Small intestine (tissue), 7 donors: ENCODE measurements at regions not wholly inside any gene's neighbourhood (a gene's known extent, or its start where the extent isn't known, plus 50 kb on each side); places are given as distances from the start of the nearest gene placed in this dataset.
A peak's percentile ranks its signal among the peaks of the same experiment; 100 is the strongest.

Source experiments
- DNase-seq, 2 donors: peaks; one replicate each; pipeline versions ENCODE4 v3.0.0 to v3.0.0-alpha.2; 2013
- FAIRE-seq: peaks from 2 replicates; lab custom pipeline; 2012; peaks lifted over from hg19 to GRCh38; lab: Jason Lieb, UNC
- H3K27ac ChIP-seq, 3 donors: one replicate each; pipeline ENCODE4 v1.5.1; 2013; ENCODE audit warnings: low read length in 2 of 3, mild to moderate bottlenecking in 2 of 3, control low read depth in 1 of 3, inconsistent platforms in 1 of 3, low read depth in 1 of 3, moderate library complexity in 1 of 3
- H3K27me3 ChIP-seq, 3 donors: one replicate each; pipeline ENCODE4 v1.6.1; 2013; ENCODE audit warnings: low read length in 3 of 3, inconsistent platforms in 1 of 3; ENCODE audit not compliant: control insufficient read depth in 3 of 3, insufficient read depth in 3 of 3
- H3K36me3 ChIP-seq, 3 donors: one replicate each; pipeline ENCODE4 v1.6.1; 2013; ENCODE audit warnings: low read length in 3 of 3, inconsistent platforms in 1 of 3, low read depth in 1 of 3, mild to moderate bottlenecking in 1 of 3, moderate library complexity in 1 of 3; ENCODE audit not compliant: control insufficient read depth in 3 of 3, insufficient read depth in 2 of 3
- H3K4me1 ChIP-seq, 3 donors: one replicate each; pipeline ENCODE4 v1.6.1; 2013; ENCODE audit warnings: low read length in 2 of 3, inconsistent platforms in 1 of 3, low read depth in 1 of 3, mild to moderate bottlenecking in 1 of 3, moderate library complexity in 1 of 3; ENCODE audit not compliant: control insufficient read depth in 3 of 3, insufficient read depth in 2 of 3
- H3K4me3 ChIP-seq, 3 donors: one replicate each; pipeline ENCODE4 v1.5.1; 2013; ENCODE audit warnings: low read length in 3 of 3, control low read depth in 1 of 3, inconsistent platforms in 1 of 3, low read depth in 1 of 3, mild to moderate bottlenecking in 1 of 3, moderate library complexity in 1 of 3
- H3K9me3 ChIP-seq, 2 donors: one replicate each; pipeline ENCODE4 v1.6.1; 2013; ENCODE audit warnings: low read depth in 1 of 2, low read length in 1 of 2; ENCODE audit not compliant: control insufficient read depth in 2 of 2, insufficient read depth in 1 of 2
- WGBS, 3 donors: extraction: QIAGEN DNeasy Blood & Tissue Kit; methylation state at CpG; one replicate each; pipeline ENCODE4 v1.1.7; 2013; 5-methylcytosine and 5-hydroxymethylcytosine counted together
- donor health status: healthy with polysubstance abuse.
- donor health status: control.
- donor health status: control.
- donor health status: Bipolar disorder and iron deficiency.
- donor health status: healthy.

DNA sequence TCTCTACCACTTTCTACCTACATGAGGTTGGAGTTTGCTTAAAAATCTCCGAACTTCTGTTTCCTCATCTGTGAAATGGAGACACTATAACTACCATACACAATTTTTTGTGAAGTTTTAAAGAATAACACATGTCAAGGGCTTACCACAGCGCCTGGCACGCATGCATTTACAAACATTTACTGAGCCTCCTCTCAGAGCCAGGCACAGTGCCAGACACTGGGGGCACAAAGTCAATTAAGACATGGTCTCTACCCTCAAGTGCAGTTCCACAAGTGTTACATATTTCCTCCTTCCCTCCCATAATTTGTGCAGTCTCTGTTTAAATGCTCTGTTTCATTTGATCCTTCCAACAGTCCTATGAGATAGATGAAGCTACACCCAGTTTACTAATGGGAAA lies 356.4 kb upstream of the ESRRG start:
- Histone ChIP-seq H3K9me3 (no peaks in the 10 kb centered on the region), H3K4me3 (no peak overlapping the region), H3K27me3 (no peaks in the 10 kb centered on the region), H3K27ac (no peak overlapping the region), H3K36me3 (no peaks in the 10 kb centered on the region), H3K4me1 (peaks cover 0 to 10% (median 0%) of the 10 kb centered on the region in 3 donors)
- 73 to 85% (median 81%) methylated on average over 3 of the region's 3 CpGs for WGBS, 3 donors
- no peak for FAIRE-seq
- no peak for DNase-seq

DNA sequence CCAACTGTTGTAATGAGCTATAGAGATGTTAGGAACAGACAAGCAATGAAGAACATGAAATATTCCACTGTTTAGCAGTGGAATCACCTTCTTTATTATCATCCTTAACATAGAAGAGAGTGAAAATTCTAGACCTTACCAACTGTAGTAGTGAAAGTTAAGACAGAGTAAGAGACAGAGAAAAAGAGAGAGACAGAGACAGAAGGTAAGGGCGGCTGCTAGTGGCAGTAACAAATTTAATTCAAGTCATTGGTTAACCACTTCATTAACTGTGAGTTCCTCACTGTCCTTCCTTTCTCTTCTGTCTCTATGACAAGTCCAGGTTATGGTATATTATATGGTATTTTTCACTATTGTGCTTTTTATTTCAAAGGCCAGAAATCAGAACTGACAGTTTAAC lies 355.7 kb upstream of the ESRRG start:
- WGBS, 3 donors = 18 to 56% (median 54%) methylated on average over 1 of the region's 1 CpG
- Histone ChIP-seq H3K27me3 (no peaks in the 10 kb centered on the region), H3K27ac (no peak overlapping the region), H3K4me3 (no peak overlapping the region), H3K9me3 (no peaks in the 10 kb centered on the region), H3K4me1 (peaks cover 0 to 10% (median 0%) of the 10 kb centered on the region in 3 donors), H3K36me3 (no peaks in the 10 kb centered on the region)
- DNase-seq (no peak), FAIRE-seq (no peak)

DNA sequence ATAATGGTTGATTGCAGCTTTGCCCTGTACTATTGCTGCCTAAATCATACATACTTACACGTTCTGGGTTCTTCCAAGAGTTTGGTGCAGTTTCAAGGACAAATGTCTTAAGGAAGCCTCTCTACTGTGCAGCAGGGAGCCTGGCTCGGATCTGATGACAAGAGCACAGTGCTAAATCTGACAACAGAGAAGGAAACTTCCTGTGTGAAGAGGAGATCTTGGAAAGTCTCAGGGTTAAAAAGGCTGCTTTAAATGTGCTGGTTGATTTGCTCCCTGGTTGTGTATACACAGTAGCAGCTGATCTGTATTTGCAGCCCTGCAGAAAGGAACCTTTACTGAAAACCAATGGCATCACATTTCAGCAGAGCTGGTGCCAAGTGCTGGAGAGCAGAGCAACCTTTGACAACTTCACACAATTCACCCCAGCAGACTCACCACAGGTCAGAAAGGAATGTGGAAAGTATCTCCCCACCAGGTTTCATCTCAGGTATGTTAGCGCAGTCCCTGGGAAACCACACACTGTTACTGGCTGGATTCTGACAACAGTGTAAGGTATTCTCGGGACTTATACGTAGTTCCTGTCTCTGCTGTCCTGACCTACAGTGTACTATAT lies 355.0 kb upstream of the ESRRG start:
- H3K4me3 ChIP-seq = no peak overlapping the region
- DNase-seq = peak; percentile 20 to 50
- H3K27ac ChIP-seq = peak overlapping the region in 1 of 3 donors; percentile 22
- H3K4me1 ChIP-seq = peaks cover 0 to 7% (median 0%) of the 10 kb centered on the region in 3 donors
- WGBS, 3 donors = 18 to 51% (median 35%) methylated on average over 5 of the region's 5 CpGs
- FAIRE-seq = no peak
- no peaks in the 10 kb centered on the region for H3K36me3 ChIP-seq
- no peaks in the 10 kb centered on the region for H3K27me3 ChIP-seq
- H3K9me3 ChIP-seq = no peaks in the 10 kb centered on the region

DNA sequence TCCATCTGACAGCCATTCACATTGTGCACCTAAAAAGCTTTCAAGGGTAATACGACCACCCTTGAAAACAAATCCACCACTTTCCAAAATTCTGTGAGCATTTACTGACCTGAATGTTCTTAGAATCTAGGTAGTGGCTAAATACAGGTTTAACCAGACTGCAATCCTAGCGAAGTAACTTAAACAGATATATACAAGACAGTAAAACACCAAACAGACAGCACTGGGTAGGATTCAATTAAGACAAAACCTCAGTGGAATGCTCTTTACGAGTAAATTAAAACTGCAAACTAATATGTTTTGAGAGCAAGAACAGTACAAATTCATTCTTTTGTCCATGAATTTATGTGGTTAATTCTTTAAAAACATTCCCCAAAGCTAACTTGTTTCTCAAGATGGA lies 354.2 kb upstream of the ESRRG start:
- Histone ChIP-seq H3K9me3 (no peaks in the 10 kb centered on the region), H3K4me1 (peaks cover 0 to 6% (median 0%) of the 10 kb centered on the region in 3 donors), H3K27me3 (no peaks in the 10 kb centered on the region), H3K4me3 (no peak overlapping the region), H3K27ac (no peak overlapping the region), H3K36me3 (no peaks in the 10 kb centered on the region)
- no peak for DNase-seq
- 23 to 55% (median 54%) methylated on average over 3 of the region's 3 CpGs for WGBS, 3 donors
- no peak for FAIRE-seq

DNA sequence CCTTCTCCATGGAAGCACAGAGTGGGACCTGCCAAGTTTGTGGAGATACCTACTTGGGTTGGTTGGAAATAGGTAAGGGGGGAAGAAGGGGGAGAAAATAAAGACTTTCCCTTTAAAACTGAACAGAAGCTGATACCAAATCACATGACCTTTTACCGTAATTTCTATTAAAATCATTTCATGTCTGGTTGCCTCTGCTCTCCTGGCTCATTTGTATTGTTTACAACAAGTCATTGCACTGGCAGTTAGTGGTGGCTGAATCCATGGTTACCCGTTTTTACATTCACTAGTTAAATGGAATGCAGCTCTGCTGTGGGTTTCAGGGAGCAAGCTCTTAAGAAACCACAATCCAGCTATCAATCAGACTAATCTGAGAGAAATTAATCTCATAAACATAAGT lies 353.7 kb upstream of the ESRRG start:
- 6 to 22% (median 21%) methylated on average over 2 of the region's 2 CpGs for WGBS, 3 donors
- H3K36me3 ChIP-seq = no peaks in the 10 kb centered on the region
- H3K27me3 ChIP-seq = no peaks in the 10 kb centered on the region
- FAIRE-seq (no peak), DNase-seq (peak in 1 of 2 donors; percentile 15)
- H3K4me3 ChIP-seq = no peak overlapping the region
- no peak overlapping the region for H3K27ac ChIP-seq
- peaks cover 0 to 6% (median 0%) of the 10 kb centered on the region in 3 donors for H3K4me1 ChIP-seq
- no peaks in the 10 kb centered on the region for H3K9me3 ChIP-seq

DNA sequence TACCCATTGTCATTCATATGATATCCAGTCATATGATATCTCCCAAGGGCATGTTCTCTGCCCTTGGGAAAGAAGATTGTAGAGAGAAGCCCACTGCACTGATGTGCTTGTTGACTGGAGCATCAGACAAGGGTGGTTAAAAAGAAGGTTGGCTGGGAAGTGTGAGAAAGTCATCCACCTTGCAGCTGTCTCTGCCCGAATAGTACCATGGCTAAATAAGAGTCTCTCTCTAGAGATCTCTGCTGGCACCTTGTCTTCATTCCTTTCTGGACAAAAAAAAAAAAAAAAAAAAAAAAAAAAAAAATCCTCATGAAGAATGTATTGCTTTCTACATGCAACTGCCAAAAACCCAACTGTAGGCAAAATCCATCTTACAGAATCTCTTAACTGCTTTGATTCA lies 349.7 kb upstream of the ESRRG start:
- Histone ChIP-seq H3K27ac (no peak overlapping the region), H3K4me3 (no peak overlapping the region), H3K9me3 (no peaks in the 10 kb centered on the region), H3K27me3 (no peaks in the 10 kb centered on the region), H3K4me1 (peaks cover 0 to under 1% (median 0%) of the 10 kb centered on the region in 3 donors), H3K36me3 (no peaks in the 10 kb centered on the region)
- DNase-seq (no peak), FAIRE-seq (no peak)
- WGBS, 3 donors = 83 to 97% (median 84%) methylated on average over 1 of the region's 1 CpG

DNA sequence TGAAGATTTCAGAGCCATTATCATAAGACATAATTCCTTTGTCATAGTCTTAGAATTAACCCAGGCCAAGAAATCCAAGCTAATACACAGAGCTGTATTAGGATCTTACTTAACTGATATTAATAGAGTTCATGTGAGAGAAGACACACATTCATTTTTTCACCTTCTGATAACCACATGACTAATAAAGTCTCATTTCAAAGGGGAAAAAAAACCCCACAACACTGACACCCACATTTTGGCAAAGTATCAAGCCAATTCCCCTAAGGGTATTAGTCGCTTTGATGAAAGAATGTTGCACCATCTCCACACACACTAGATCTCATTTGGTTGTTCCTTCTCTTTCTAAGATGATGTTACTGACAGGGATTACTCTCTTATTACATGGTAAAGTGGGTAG lies 344.4 kb upstream of the ESRRG start:
- DNase-seq (no peak), FAIRE-seq (no peak)
- Histone ChIP-seq H3K27ac (no peak overlapping the region), H3K27me3 (no peaks in the 10 kb centered on the region), H3K4me3 (no peak overlapping the region), H3K36me3 (no peaks in the 10 kb centered on the region), H3K9me3 (no peaks in the 10 kb centered on the region), H3K4me1 (peaks cover 0 to 4% (median 2%) of the 10 kb centered on the region in 3 donors)
- WGBS, 3 donors = 65 to 90% (median 86%) methylated on average over 1 of the region's 1 CpG

DNA sequence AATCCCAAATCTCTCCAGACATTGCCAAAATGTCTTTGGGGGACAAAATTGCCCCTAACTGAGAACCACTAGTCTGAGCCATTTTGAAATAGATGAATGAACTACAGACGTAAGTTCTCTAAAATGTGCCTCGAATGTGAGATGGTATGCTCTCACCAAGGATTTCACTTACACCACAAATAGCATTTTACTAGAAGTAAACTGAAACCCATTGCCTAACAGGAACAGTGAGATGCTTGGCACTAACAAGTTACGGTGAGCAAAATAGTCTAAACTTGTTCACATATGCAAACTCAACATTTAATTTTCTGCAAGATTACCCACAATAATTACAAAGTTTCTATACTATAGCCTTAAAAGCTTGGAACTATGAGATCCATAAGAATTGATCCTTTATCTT lies 343.6 kb upstream of the ESRRG start:
- no peak for FAIRE-seq
- DNase-seq = no peak
- 84 to 91% (median 90%) methylated on average over 3 of the region's 3 CpGs for WGBS, 3 donors

More for the DNA sequence above, 343.6 kb upstream of the ESRRG start:
- H3K27ac ChIP-seq = no peak overlapping the region
- H3K9me3 ChIP-seq = no peaks in the 10 kb centered on the region
- no peaks in the 10 kb centered on the region for H3K36me3 ChIP-seq
- peaks cover 0 to 11% (median 2%) of the 10 kb centered on the region in 3 donors for H3K4me1 ChIP-seq
- H3K4me3 ChIP-seq = no peak overlapping the region
- no peaks in the 10 kb centered on the region for H3K27me3 ChIP-seq
